ENCODE measurements at regions not wholly inside any gene's neighbourhood (a gene's known extent, or its start where the extent isn't known, plus 50 kb on each side); places are given as distances from the start of the nearest gene placed in this dataset.

GRCh38 chr12:83689333-83689732 is 1002.6 kb downstream of the TMTC2 start:
- no peaks in the 10 kb centered on the region for H3K27me3 Mint-ChIP-seq (ENCODE audit: insufficient read depth)
- TF ChIP-seq CTCF (IDR thresholded peaks at IDR 0.05): no peak
- no peak for DNase-seq
- H3K4me3 Mint-ChIP-seq: no peak overlapping the region
- no peak overlapping the region for H3K27ac Mint-ChIP-seq
- H3K36me3 Mint-ChIP-seq (ENCODE audit: low read depth): peaks cover 5% of the 10 kb centered on the region; the same call in 1 of the 2 replicates
- H3K4me1 Mint-ChIP-seq (ENCODE audit: low read depth): no peaks in the 10 kb centered on the region
- H3K9me3 Mint-ChIP-seq: peaks cover 47% of the 10 kb centered on the region

GRCh38 chr12:83676781-83677295 is 990.1 kb downstream of the TMTC2 start:
- H3K9me3 Mint-ChIP-seq: peaks cover 5% of the 10 kb centered on the region; the same call in 1 of the 2 replicates
- no peak overlapping the region for H3K4me3 Mint-ChIP-seq
- DNase-seq: no peak
- H3K27me3 Mint-ChIP-seq (ENCODE audit: insufficient read depth): no peaks in the 10 kb centered on the region
- H3K36me3 Mint-ChIP-seq (ENCODE audit: low read depth): no peaks in the 10 kb centered on the region
- no peak for TF ChIP-seq CTCF (IDR thresholded peaks at IDR 0.05)
- H3K27ac Mint-ChIP-seq: no peak overlapping the region
- H3K4me1 Mint-ChIP-seq (ENCODE audit: low read depth): no peaks in the 10 kb centered on the region

- DNase-seq: no peak
- Mint-ChIP-seq H3K27me3 (ENCODE audit: insufficient read depth) (no peaks in the 10 kb centered on the region), H3K36me3 (ENCODE audit: low read depth) (no peaks in the 10 kb centered on the region), H3K4me1 (ENCODE audit: low read depth) (no peaks in the 10 kb centered on the region), H3K27ac (no peak overlapping the region), H3K9me3 (peaks cover 28% of the 10 kb centered on the region), H3K4me3 (no peak overlapping the region)
- TF ChIP-seq CTCF (IDR thresholded peaks at IDR 0.05): no peak
Observed at GRCh38 chr12:83666690-83667089, 980.0 kb downstream of the TMTC2 start.

GRCh38 chr12:83665634-83666218 is 979.0 kb downstream of the TMTC2 start:
- no peaks in the 10 kb centered on the region for H3K36me3 Mint-ChIP-seq (ENCODE audit: low read depth)
- no peaks in the 10 kb centered on the region for H3K4me1 Mint-ChIP-seq (ENCODE audit: low read depth)
- H3K4me3 Mint-ChIP-seq: no peak overlapping the region
- H3K9me3 Mint-ChIP-seq: peaks cover 20% of the 10 kb centered on the region
- H3K27ac Mint-ChIP-seq: no peak overlapping the region
- no peak for DNase-seq
- TF ChIP-seq CTCF (IDR thresholded peaks at IDR 0.05): no peak
- no peaks in the 10 kb centered on the region for H3K27me3 Mint-ChIP-seq (ENCODE audit: insufficient read depth)

- DNase-seq: no peak
- no peak overlapping the region for H3K4me3 Mint-ChIP-seq
- no peaks in the 10 kb centered on the region for H3K4me1 Mint-ChIP-seq (ENCODE audit: low read depth)
- no peak overlapping the region for H3K27ac Mint-ChIP-seq
- no peaks in the 10 kb centered on the region for H3K36me3 Mint-ChIP-seq (ENCODE audit: low read depth)
- H3K27me3 Mint-ChIP-seq (ENCODE audit: insufficient read depth): no peaks in the 10 kb centered on the region
- TF ChIP-seq CTCF (IDR thresholded peaks at IDR 0.05): no peak
- peaks cover 17% of the 10 kb centered on the region for H3K9me3 Mint-ChIP-seq
Observed at GRCh38 chr12:83664650-83665049, 977.9 kb downstream of the TMTC2 start.

All from HFFc6 (cell line).